Keratinocyte (primary cell): ENCODE measurements at regions not wholly inside any gene's neighbourhood (a gene's known extent, or its start where the extent isn't known, plus 50 kb on each side); places are given as distances from the start of the nearest gene placed in this dataset.

Experiments
- DNase-seq: peaks from one replicate; pipeline ENCODE4 v3.0.0-alpha.2; 2011; ENCODE audit warnings: low read depth, missing footprints, low spot score
- FAIRE-seq: peaks from 2 replicates; lab custom pipeline; 2011; peaks lifted over from hg19 to GRCh38; lab: Jason Lieb, UNC
- H2AFZ ChIP-seq: 2 replicates; pipeline ENCODE4 v1.6.0; 2012; ENCODE audit warnings: low read length, control low read depth, inconsistent platforms; ENCODE audit not compliant: control insufficient read depth
- H3K27ac ChIP-seq: 2 replicates; pipeline ENCODE4 v1.5.1; 2011; ENCODE audit warnings: low read length; ENCODE audit not compliant: control insufficient read depth, insufficient read depth
- H3K27me3 ChIP-seq: 3 replicates; pipeline ENCODE4 v1.6.0; 2011; ENCODE audit warnings: low read length; ENCODE audit not compliant: control insufficient read depth, insufficient read depth; ENCODE audit errors: extremely low read depth
- H3K36me3 ChIP-seq, 2 experiments: 2 replicates in 1 of 2; 3 replicates in 1 of 2; pipeline ENCODE4 v1.5.1; 2011; ENCODE audit warnings: low read length in 2 of 2, mild to moderate bottlenecking in 1 of 2; ENCODE audit not compliant: control insufficient read depth in 2 of 2, insufficient read depth in 2 of 2; ENCODE audit errors: extremely low read depth in 1 of 2
- H3K4me1 ChIP-seq: 3 replicates; pipeline ENCODE4 v1.5.1; 2011; ENCODE audit warnings: low read length; ENCODE audit not compliant: control insufficient read depth, insufficient read depth; ENCODE audit errors: extremely low read depth
- H3K4me2 ChIP-seq: 3 replicates; pipeline ENCODE4 v1.6.0; 2011; ENCODE audit warnings: low read depth, low read length; ENCODE audit not compliant: control insufficient read depth, insufficient read depth; ENCODE audit errors: extremely low read depth
- H3K4me3 ChIP-seq, 3 experiments: fragments of 200-600 bp in 1 of 3; sonication (generic) in 1 of 3; 2 replicates in 2 of 3; 3 replicates in 1 of 3; pipeline ENCODE4 v1.5.1; 2011 to 2016; ENCODE audit warnings: low read length in 3 of 3, mild to moderate bottlenecking in 3 of 3, control low read depth in 2 of 3, inconsistent platforms in 1 of 3, low read depth in 1 of 3, mixed read lengths in 1 of 3, mixed run types in 1 of 3, moderate library complexity in 1 of 3; ENCODE audit not compliant: control insufficient read depth in 2 of 3, insufficient read depth in 2 of 3; ENCODE audit errors: extremely low read depth in 1 of 3
- H3K79me2 ChIP-seq: 2 replicates; pipeline ENCODE4 v1.6.0; 2012; ENCODE audit warnings: low read length; ENCODE audit not compliant: control insufficient read depth, insufficient read depth
- H3K9ac ChIP-seq: 3 replicates; pipeline ENCODE4 v1.6.0; 2011; ENCODE audit warnings: low read length; ENCODE audit not compliant: control insufficient read depth, insufficient read depth; ENCODE audit errors: extremely low read depth
- H3K9me1 ChIP-seq: 3 replicates; pipeline ENCODE4 v1.6.0; 2011; ENCODE audit warnings: low read length; ENCODE audit not compliant: control insufficient read depth, insufficient read depth; ENCODE audit errors: extremely low read depth
- H3K9me3 ChIP-seq: 2 replicates; pipeline ENCODE4 v1.5.1; 2012; ENCODE audit warnings: low read depth, low read length; ENCODE audit not compliant: control insufficient read depth
- H4K20me1 ChIP-seq: 3 replicates; pipeline ENCODE4 v1.6.0; 2011; ENCODE audit warnings: low read length; ENCODE audit not compliant: control insufficient read depth, insufficient read depth; ENCODE audit errors: extremely low read depth
- EZH2 ChIP-seq: IDR thresholded peaks from one replicate; pipeline ENCODE4 v1.6.1; 2012; ENCODE audit warnings: inconsistent platforms, mild to moderate bottlenecking, low read length, moderate library complexity
- dilution Hi-C: fragments of 300-500 bp; cut with MboI; formaldehyde crosslinking; loops from one replicate; pipeline ENCODE4 v1.7.0; 2020; ENCODE audit warnings: low sequenced_read_pairs; ENCODE audit not compliant: extremely low pct_ligation_motif_present
- TF ChIP-seq, protein P1 (sequence below), 3 experiments: IDR thresholded peaks in 1 of 3; conservative IDR thresholded peaks in 1 of 3; optimal IDR thresholded peaks in 1 of 3; 2 replicates in 2 of 3; 3 replicates in 1 of 3; pipeline versions ENCODE3 to v1.5.1; 2011; ENCODE audit warnings: low read length in 3 of 3, mild to moderate bottlenecking in 3 of 3, moderate library complexity in 2 of 3, control low read depth in 1 of 3, inconsistent platforms in 1 of 3; ENCODE audit not compliant: insufficient read depth in 2 of 3; ENCODE audit errors: extremely low read depth in 1 of 3

DNA sequence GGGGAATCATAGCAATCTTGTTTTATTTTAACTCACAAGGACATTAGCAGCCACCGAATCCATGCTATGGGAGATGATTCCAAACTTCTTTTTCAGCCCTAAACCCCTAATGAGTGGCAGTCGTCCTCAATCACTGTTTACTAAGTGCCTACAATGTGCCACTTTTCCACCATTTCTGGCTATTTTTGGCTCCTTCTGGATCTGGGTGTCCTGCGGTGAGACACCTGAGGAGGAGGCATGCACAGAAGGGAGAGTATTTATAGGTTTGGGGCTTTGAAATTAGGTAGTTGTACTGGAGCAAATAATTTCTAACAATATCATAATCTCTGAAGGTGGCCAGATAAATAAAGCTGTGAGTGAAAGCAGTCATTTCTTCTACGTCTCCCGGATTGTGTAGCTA, 1125.6 kb downstream of the BCL11B start:
- H3K9me1 ChIP-seq: no peaks in the 10 kb centered on the region
- no peak for TF ChIP-seq EZH2
- TF ChIP-seq, protein P1, sequence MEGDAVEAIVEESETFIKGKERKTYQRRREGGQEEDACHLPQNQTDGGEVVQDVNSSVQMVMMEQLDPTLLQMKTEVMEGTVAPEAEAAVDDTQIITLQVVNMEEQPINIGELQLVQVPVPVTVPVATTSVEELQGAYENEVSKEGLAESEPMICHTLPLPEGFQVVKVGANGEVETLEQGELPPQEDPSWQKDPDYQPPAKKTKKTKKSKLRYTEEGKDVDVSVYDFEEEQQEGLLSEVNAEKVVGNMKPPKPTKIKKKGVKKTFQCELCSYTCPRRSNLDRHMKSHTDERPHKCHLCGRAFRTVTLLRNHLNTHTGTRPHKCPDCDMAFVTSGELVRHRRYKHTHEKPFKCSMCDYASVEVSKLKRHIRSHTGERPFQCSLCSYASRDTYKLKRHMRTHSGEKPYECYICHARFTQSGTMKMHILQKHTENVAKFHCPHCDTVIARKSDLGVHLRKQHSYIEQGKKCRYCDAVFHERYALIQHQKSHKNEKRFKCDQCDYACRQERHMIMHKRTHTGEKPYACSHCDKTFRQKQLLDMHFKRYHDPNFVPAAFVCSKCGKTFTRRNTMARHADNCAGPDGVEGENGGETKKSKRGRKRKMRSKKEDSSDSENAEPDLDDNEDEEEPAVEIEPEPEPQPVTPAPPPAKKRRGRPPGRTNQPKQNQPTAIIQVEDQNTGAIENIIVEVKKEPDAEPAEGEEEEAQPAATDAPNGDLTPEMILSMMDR (optimal IDR thresholded peaks at IDR 0.05 in 1 of 3, IDR thresholded peaks at IDR 0.05 in 1 of 3, conservative IDR thresholded peaks at IDR 0.05 in 1 of 3; ENCODE audit: extremely low read depth in 1 of 3, insufficient read depth in 2 of 3, low read length in 3 of 3): no peak
- no peaks in the 10 kb centered on the region for H3K27me3 ChIP-seq
- H3K79me2 ChIP-seq: no peaks in the 10 kb centered on the region
- dilution Hi-C loops: no loop called here
- peaks cover 3% of the 10 kb centered on the region for H3K4me1 ChIP-seq
- DNase-seq (no peak), FAIRE-seq (no peak)
- no peaks in the 10 kb centered on the region for H3K36me3 ChIP-seq
- no peak overlapping the region for H3K9ac ChIP-seq
- no peak overlapping the region for H3K4me2 ChIP-seq
- H2AFZ ChIP-seq: no peak overlapping the region
- no peaks in the 10 kb centered on the region for H3K9me3 ChIP-seq
- no peak overlapping the region for H3K27ac ChIP-seq
- H4K20me1 ChIP-seq: no peaks in the 10 kb centered on the region
- H3K4me3 ChIP-seq: no peak overlapping the region

DNA sequence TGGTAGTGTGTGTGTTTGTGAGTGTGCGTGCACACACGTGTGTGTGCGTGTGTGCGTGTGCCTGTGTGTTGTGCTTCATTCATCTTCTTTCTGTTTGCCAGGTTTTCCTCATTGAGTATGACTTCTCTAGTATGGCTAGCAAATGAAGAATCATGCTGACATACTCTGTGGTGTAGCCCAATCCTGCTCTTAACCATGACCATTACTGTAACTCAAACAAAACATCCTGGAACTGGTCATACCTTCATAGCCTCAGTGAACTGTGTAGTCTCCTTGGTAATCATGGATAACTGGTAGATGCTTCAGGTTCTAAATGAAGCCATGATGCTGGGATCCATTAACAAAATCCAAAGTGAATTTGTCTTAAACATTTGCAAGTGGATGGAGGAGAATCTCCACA, 1117.7 kb downstream of the BCL11B start:
- no peaks in the 10 kb centered on the region for H3K27me3 ChIP-seq
- H3K4me1 ChIP-seq: no peaks in the 10 kb centered on the region
- no peaks in the 10 kb centered on the region for H3K79me2 ChIP-seq
- no peaks in the 10 kb centered on the region for H3K36me3 ChIP-seq
- H3K9me1 ChIP-seq: no peaks in the 10 kb centered on the region
- no peak overlapping the region for H2AFZ ChIP-seq
- no peak overlapping the region for H3K9ac ChIP-seq
- FAIRE-seq (no peak), DNase-seq (no peak)
- no peak for TF ChIP-seq EZH2
- TF ChIP-seq, protein P1 (optimal IDR thresholded peaks at IDR 0.05 in 1 of 3, IDR thresholded peaks at IDR 0.05 in 1 of 3, conservative IDR thresholded peaks at IDR 0.05 in 1 of 3; ENCODE audit: extremely low read depth in 1 of 3, insufficient read depth in 2 of 3, low read length in 3 of 3): no peak
- H3K4me2 ChIP-seq: no peak overlapping the region
- dilution Hi-C loops: no loop called here
- no peaks in the 10 kb centered on the region for H3K9me3 ChIP-seq
- no peak overlapping the region for H3K27ac ChIP-seq
- H3K4me3 ChIP-seq: no peak overlapping the region
- H4K20me1 ChIP-seq: no peaks in the 10 kb centered on the region
